H1 (cell line): ENCODE measurements at regions not wholly inside any gene's neighbourhood (a gene's known extent, or its start where the extent isn't known, plus 50 kb on each side); places are given as distances from the start of the nearest gene placed in this dataset.

Experiments used
- CBX8 ChIP-seq: fragments of 300-800, 300-1000 bp; sonication (generic); IDR thresholded peaks from 2 replicates; pipeline ENCODE4 v1.7.1; 2016; ENCODE audit warnings: low read depth, low read length, borderline replicate concordance
- CEBPB ChIP-seq: IDR thresholded peaks from 2 replicates; pipeline ENCODE4 v1.6.1; 2012; ENCODE audit warnings: low read depth, low read length
- EP300 ChIP-seq, 2 experiments: IDR thresholded peaks; 1 replicate in 1 of 2; 2 replicates in 1 of 2; pipeline ENCODE4 v1.6.1; 2011 to 2012; ENCODE audit warnings: low read depth in 2 of 2, low read length in 2 of 2, mild to moderate bottlenecking in 2 of 2, borderline replicate concordance in 1 of 2, inconsistent platforms in 1 of 2, moderate library complexity in 1 of 2
- EZH2 ChIP-seq: fragments of 200-600 bp; sonication (generic); IDR thresholded peaks from 2 replicates; pipeline ENCODE4 v1.7.1; 2012; ENCODE audit warnings: low read depth, mild to moderate bottlenecking, moderate library complexity, low read length, inconsistent platforms; ENCODE audit not compliant: severe bottlenecking
- GABPA ChIP-seq: IDR thresholded peaks from 2 replicates; pipeline ENCODE4 v1.6.1; 2011; ENCODE audit warnings: mild to moderate bottlenecking, low read length, moderate library complexity, borderline replicate concordance; ENCODE audit not compliant: insufficient read depth
- GTF2F1 ChIP-seq: IDR thresholded peaks from 2 replicates; pipeline ENCODE4 v1.6.1; 2012; ENCODE audit warnings: low read depth, low read length, improper control_type of control experiment, borderline replicate concordance
- KDM1A ChIP-seq: fragments of 200-600, 300-600 bp; sonication (generic); IDR thresholded peaks from 2 replicates; pipeline ENCODE4 v1.7.1; 2016; ENCODE audit warnings: mild to moderate bottlenecking, low read length, borderline replicate concordance
- MAFK ChIP-seq: IDR thresholded peaks from 2 replicates; pipeline ENCODE4 v1.6.1; 2012; ENCODE audit warnings: low read depth, mild to moderate bottlenecking, improper control_type of control experiment, low read length
- SIX5 ChIP-seq: IDR thresholded peaks from 2 replicates; pipeline ENCODE4 v1.6.1; 2011; ENCODE audit warnings: mild to moderate bottlenecking, low read depth, low read length
- SRF ChIP-seq: IDR thresholded peaks from 2 replicates; pipeline ENCODE4 v1.6.1; 2011; ENCODE audit warnings: mild to moderate bottlenecking, low read depth, low read length, moderate library complexity
- TCF12 ChIP-seq: IDR thresholded peaks from 2 replicates; pipeline ENCODE4 v1.6.1; 2011; ENCODE audit warnings: low read depth, mild to moderate bottlenecking, low read length
- TF ChIP-seq, protein P1 (sequence below), 3 experiments: IDR thresholded peaks; 1 replicate in 2 of 3; 2 replicates in 1 of 3; pipeline versions ENCODE4 v1.5.1 to v1.6.1; 2011; ENCODE audit warnings: low read length in 3 of 3, mild to moderate bottlenecking in 3 of 3, inconsistent platforms in 2 of 3, low read depth in 1 of 3, moderate library complexity in 1 of 3; ENCODE audit not compliant: insufficient read depth in 1 of 3; ENCODE audit errors: control extremely low read depth in 1 of 3
- TF ChIP-seq, protein P2 (sequence below): IDR thresholded peaks from 2 replicates; pipeline ENCODE4 v1.6.1; 2011; ENCODE audit warnings: low read length, improper control_type of control experiment

DNA sequence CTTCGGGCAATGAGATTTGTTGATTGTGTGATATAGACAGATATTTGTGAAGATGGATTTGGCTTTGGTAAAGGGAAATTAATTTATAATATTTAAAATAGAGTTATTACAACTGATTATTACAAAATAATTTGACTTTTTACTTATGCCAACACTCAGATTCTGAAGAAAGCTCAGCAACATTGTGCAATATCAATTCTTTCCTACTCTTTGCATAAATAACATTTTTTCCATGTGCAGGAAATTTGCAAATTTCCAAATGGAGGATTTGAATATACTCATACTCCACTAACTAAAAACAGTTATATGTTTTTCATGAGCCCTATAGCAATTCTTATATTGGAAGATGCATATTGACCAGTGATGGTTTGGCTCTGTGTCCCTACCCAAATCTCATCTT, 676.4 kb upstream of the ADAMTS5 start:
- no peak for TF ChIP-seq SRF
- TF ChIP-seq GABPA = no peak
- TF ChIP-seq, protein P1, sequence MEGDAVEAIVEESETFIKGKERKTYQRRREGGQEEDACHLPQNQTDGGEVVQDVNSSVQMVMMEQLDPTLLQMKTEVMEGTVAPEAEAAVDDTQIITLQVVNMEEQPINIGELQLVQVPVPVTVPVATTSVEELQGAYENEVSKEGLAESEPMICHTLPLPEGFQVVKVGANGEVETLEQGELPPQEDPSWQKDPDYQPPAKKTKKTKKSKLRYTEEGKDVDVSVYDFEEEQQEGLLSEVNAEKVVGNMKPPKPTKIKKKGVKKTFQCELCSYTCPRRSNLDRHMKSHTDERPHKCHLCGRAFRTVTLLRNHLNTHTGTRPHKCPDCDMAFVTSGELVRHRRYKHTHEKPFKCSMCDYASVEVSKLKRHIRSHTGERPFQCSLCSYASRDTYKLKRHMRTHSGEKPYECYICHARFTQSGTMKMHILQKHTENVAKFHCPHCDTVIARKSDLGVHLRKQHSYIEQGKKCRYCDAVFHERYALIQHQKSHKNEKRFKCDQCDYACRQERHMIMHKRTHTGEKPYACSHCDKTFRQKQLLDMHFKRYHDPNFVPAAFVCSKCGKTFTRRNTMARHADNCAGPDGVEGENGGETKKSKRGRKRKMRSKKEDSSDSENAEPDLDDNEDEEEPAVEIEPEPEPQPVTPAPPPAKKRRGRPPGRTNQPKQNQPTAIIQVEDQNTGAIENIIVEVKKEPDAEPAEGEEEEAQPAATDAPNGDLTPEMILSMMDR (IDR thresholded peaks at IDR 0.05; ENCODE audit: control extremely low read depth in 1 of 3, insufficient read depth in 1 of 3, low read depth in 1 of 3, low read length in 3 of 3) = no peak
- no peak for TF ChIP-seq CBX8
- TF ChIP-seq EP300 (IDR thresholded peaks at IDR 0.05; ENCODE audit: borderline replicate concordance in 1 of 2, low read depth in 2 of 2, low read length in 2 of 2) = no peak
- TF ChIP-seq MAFK = no peak
- TF ChIP-seq KDM1A = no peak
- TF ChIP-seq, protein P2, sequence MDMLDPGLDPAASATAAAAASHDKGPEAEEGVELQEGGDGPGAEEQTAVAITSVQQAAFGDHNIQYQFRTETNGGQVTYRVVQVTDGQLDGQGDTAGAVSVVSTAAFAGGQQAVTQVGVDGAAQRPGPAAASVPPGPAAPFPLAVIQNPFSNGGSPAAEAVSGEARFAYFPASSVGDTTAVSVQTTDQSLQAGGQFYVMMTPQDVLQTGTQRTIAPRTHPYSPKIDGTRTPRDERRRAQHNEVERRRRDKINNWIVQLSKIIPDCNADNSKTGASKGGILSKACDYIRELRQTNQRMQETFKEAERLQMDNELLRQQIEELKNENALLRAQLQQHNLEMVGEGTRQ = no peak
- TF ChIP-seq GTF2F1 = no peak
- no peak for TF ChIP-seq EZH2
- no peak for TF ChIP-seq SIX5
- no peak for TF ChIP-seq TCF12
- no peak for TF ChIP-seq CEBPB
